ENCODE measurements at regions not wholly inside any gene's neighbourhood (a gene's known extent, or its start where the extent isn't known, plus 50 kb on each side); places are given as distances from the start of the nearest gene placed in this dataset.

- DNase-seq (ENCODE audit: low read depth), result no peak
Observed at GRCh38 chr10:6342096-6342685, 139.5 kb downstream of the PFKFB3 start.

GRCh38 chr10:6343305-6344010 is 140.7 kb downstream of the PFKFB3 start:
- no peak for DNase-seq (ENCODE audit: low read depth)

- no peak for DNase-seq (ENCODE audit: low read depth)
Observed at GRCh38 chr10:6345404-6345803, 142.7 kb downstream of the PFKFB3 start.

DNA sequence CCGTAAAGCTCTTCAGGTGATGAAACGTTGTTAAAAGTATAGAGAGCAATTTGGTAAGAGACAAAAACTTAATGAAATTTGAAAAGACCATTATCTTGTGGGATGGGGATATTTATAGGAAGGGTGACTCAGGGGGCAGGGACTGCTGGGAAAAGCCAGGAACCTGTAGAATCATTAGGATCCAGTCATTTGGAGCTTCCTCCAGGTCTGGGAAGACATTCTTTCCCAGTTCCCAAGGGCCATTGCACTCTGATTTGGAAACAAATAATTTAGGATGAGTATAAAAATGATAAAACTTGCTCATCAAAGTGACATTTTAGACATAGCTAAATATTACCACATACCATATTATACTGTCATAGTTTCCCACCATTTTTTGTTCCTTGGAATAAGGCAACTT is 143.9 kb downstream of the PFKFB3 start:
- peak; percentile 28 for DNase-seq (ENCODE audit: low read depth)

- peak; percentile 67 for DNase-seq (ENCODE audit: low read depth)
Observed at GRCh38 chr10:6347391-6347951, 144.7 kb downstream of the PFKFB3 start.

- DNase-seq (ENCODE audit: low read depth), result peak; percentile 76
Observed at GRCh38 chr10:6348096-6348874, 145.6 kb downstream of the PFKFB3 start.

DNA sequence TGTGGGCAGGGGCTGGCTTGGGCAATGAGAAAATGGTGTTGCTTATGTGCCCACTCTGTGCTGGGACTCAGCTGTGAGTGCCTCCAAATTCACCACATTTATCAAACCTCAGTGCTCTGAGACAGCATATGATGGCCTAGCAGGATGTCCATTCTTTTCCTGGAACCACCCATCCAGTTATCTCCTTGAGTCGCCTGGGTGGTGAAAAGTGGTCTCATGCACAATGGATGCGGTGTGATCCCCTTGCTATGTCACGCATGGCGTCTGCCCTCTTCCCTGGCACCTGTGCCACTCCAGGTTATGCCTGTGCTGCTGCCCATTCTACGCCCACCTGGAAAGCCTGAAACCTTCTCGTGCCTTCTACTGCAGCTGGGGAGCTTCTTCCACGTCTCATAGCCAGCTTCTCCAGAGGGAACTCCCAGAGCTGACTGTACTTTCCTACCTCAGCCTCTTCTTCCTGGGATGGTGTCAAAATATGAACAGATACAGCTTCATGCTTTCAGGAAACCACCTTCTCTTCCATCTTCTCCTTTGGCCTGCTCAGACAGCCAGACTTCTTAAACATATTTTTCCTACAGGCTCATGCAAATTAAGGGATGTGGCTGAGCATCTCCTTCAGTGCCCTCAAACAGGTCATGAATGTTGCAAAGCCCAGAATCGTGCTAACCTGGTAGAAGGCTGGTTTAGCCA is 147.3 kb downstream of the PFKFB3 start:
- DNase-seq (ENCODE audit: low read depth), result no peak

GRCh38 chr10:6350609-6351008 is 147.9 kb downstream of the PFKFB3 start:
- DNase-seq (ENCODE audit: low read depth), result peak; percentile 5

- DNase-seq (ENCODE audit: low read depth), result peak; percentile 22
Observed at GRCh38 chr10:6351495-6351894, 148.8 kb downstream of the PFKFB3 start.

- no peak for DNase-seq (ENCODE audit: low read depth)
Observed at GRCh38 chr10:6353526-6353925, 150.8 kb downstream of the PFKFB3 start.

- no peak for DNase-seq (ENCODE audit: low read depth)
Observed at GRCh38 chr10:6354168-6354772, 151.5 kb downstream of the PFKFB3 start.

DNA sequence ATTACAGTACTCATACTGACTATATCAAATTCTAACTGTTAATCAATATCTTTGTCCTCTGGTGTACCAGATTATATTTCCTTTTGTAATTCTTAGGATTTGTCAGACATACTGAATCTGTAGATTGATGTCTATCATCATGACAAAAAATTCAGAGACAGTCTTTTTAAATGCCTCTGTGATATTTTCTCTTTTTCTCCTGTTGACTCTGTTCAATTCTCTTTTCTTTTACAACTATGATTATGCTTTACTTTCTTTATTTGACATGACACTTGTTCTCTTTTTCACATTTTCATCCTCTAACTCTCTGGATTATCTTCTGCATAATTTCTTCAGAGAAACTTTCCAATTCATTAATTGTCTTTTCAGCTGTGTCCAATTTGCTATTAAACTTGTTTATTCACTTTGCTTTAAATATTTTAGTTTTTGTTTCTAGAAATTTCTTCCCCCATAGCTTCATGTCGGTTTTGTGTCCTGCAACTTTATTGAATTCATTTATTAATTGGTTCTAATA is 153.6 kb downstream of the PFKFB3 start:
- no peak for DNase-seq (ENCODE audit: low read depth)

GRCh38 chr10:6361869-6362268 is 159.1 kb downstream of the PFKFB3 start:
- DNase-seq (ENCODE audit: low read depth), result no peak

DNA sequence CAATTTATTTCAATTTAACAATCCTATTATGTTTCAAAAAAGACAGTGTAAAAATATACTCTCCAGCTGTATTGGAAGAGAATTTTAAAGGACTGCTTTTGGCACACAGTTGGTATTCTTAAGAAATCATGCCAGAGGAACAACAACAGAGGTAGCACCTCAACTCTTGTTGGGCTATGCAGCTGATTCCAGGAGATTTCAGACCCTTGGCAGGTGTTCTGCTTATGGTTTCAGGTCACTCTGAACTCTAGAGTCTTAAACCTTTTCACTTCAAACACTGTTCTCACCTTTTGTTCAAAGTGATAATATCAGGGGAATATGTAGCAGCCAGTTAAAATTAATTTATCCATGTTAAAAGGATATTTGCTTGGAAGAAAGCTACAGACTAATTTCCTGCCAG is 160.1 kb downstream of the PFKFB3 start:
- DNase-seq (ENCODE audit: low read depth), result no peak

- no peak for DNase-seq (ENCODE audit: low read depth)
Observed at GRCh38 chr10:6363511-6363910, 160.8 kb downstream of the PFKFB3 start.

DNA sequence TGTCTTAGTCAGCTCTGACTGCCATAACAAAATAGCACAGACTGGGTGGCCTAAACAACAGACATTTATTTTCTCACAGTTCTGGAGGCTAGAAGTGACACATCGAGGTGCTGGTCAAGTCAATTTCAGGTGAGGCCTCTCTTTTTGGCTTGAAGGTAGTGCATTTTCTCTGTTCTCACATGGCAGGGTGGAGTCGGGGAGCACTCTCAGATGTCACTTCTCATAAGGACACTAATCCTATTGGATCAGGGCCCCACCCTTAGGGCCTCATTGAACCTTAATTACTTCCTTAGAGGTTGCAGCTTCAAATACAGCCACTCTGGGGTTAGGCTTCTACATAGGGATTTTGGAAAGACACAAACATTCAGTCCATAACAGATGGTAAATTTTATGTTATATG is 161.6 kb downstream of the PFKFB3 start:
- DNase-seq (ENCODE audit: low read depth), result no peak

DNA sequence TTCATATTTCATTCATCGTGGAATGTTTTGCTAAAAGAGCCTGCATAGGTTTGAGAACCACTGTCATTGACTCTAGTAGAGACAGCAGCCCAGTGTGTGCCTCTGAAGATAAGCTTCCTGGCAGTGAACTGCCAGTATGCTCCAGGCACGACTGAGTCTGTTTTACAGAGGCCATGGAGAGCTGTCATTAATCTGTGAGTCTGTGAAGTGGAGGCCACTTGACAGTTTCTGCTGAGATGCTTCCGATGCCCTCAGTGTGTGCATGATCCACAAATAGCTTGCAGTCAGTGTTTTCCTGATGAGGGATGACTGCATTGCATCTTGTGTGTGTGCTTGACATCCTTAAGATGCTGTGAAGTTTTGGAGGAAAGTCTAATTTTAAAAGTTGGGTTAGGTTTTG is 162.2 kb downstream of the PFKFB3 start:
- no peak for DNase-seq (ENCODE audit: low read depth)

DNA sequence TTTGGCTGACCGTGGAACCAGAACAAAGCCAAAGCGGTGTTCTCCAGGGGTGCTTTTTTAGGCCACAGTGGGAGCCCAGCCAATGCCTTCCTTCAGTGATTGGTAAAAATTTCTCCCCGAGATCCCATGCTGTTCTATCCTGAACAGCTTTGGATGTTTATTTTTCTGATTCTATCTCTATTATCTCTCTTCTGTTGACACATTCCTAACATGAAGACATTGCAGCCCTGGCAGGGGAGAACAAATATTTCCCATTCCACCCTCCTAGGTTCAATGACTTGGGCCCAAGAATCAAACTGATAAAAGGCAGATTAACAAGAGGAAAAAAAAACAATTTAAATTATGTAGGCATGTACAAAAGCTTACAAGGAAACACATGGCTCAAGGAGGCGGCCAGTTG is 162.7 kb downstream of the PFKFB3 start:
- DNase-seq (ENCODE audit: low read depth), result no peak

Measured in M059J (cell line).